NB4 (cell line): ENCODE measurements at regions not wholly inside any gene's neighbourhood (a gene's known extent, or its start where the extent isn't known, plus 50 kb on each side); places are given as distances from the start of the nearest gene placed in this dataset.

Experiments used
- DNase-seq: peaks from one replicate; pipeline ENCODE4 v3.0.0; 2010; ENCODE audit warnings: low read depth
- H3K4me3 ChIP-seq: one replicate; pipeline ENCODE4 v1.5.1; 2011; ENCODE audit warnings: mild to moderate bottlenecking, low read depth, low read length, moderate library complexity
- MYC ChIP-seq: IDR thresholded peaks from 2 replicates; pipeline ENCODE4 v1.6.1; 2011; ENCODE audit warnings: low read depth, low read length
- POLR2A ChIP-seq: IDR thresholded peaks from 2 replicates; pipeline ENCODE4 v1.6.1; 2011; ENCODE audit warnings: mild to moderate bottlenecking; ENCODE audit not compliant: insufficient read length; ENCODE audit errors: extremely low read depth
- TF ChIP-seq, protein P1 (sequence below): IDR thresholded peaks from 2 replicates; pipeline ENCODE4 v1.6.1; 2011; ENCODE audit warnings: low read depth, low read length
- TF ChIP-seq, protein P2 (sequence below): IDR thresholded peaks from one replicate; pipeline ENCODE4 v1.5.1; 2012; ENCODE audit warnings: low read depth, low read length

- TF ChIP-seq MYC (no peak), POLR2A (no peak)
- TF ChIP-seq, protein P1, sequence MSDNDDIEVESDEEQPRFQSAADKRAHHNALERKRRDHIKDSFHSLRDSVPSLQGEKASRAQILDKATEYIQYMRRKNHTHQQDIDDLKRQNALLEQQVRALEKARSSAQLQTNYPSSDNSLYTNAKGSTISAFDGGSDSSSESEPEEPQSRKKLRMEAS: no peak
- TF ChIP-seq, protein P2, sequence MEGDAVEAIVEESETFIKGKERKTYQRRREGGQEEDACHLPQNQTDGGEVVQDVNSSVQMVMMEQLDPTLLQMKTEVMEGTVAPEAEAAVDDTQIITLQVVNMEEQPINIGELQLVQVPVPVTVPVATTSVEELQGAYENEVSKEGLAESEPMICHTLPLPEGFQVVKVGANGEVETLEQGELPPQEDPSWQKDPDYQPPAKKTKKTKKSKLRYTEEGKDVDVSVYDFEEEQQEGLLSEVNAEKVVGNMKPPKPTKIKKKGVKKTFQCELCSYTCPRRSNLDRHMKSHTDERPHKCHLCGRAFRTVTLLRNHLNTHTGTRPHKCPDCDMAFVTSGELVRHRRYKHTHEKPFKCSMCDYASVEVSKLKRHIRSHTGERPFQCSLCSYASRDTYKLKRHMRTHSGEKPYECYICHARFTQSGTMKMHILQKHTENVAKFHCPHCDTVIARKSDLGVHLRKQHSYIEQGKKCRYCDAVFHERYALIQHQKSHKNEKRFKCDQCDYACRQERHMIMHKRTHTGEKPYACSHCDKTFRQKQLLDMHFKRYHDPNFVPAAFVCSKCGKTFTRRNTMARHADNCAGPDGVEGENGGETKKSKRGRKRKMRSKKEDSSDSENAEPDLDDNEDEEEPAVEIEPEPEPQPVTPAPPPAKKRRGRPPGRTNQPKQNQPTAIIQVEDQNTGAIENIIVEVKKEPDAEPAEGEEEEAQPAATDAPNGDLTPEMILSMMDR: no peak
- H3K4me3 ChIP-seq: no peak overlapping the region
- no peak for DNase-seq
Observed at GRCh38 chr5:155989879-155990278, 337.1 kb upstream of the SGCD start.

DNA sequence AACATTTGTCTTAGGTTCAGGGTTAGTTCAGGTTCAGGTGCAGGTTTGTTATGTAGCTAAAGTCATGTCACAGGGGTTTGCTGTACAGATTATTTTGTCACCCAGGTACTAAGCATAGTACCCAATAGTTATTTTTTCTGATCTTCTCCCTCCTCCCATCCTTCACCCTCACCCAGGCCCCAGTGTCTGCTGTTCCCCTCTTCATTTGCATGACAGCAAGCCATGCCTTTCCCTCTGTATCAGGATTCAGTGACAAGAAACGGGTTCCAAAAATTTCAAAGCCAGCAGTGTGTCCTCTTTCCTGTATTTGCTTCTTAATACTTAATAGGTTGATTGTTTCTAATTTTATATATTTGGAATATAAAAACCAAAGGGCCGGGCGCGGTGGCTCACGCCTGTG, 330.8 kb upstream of the SGCD start:
- DNase-seq: no peak
- no peak overlapping the region for H3K4me3 ChIP-seq
- TF ChIP-seq MYC: no peak
- no peak for TF ChIP-seq POLR2A
- TF ChIP-seq, protein P2: no peak
- TF ChIP-seq, protein P1: no peak

- H3K4me3 ChIP-seq: no peak overlapping the region
- no peak for TF ChIP-seq POLR2A
- TF ChIP-seq, protein P1: no peak
- TF ChIP-seq, protein P2: no peak
- TF ChIP-seq MYC: no peak
- no peak for DNase-seq
Observed at GRCh38 chr5:155998257-155998656, 328.7 kb upstream of the SGCD start.

DNA sequence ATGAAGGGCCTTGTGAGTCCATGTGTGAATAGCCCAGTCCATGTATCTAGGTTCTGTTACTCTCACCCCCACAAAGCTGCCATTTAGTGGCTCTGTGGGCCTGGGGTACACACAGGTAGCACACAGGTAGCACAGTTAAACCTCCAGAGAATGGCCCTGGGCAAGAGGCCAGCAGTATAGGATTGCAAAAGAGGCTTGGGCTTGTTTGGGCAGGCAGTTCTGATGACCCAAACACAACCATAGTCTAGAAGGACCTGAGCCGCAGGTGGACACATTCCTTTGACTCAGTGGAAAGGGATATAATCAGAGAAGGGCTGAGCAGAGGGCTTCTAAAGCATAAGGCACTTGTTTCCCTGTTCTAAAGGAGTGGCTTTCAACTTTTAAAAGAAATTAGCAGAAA, 326.8 kb upstream of the SGCD start:
- no peak for DNase-seq
- no peak for TF ChIP-seq MYC
- no peak for TF ChIP-seq POLR2A
- H3K4me3 ChIP-seq: no peak overlapping the region

DNA sequence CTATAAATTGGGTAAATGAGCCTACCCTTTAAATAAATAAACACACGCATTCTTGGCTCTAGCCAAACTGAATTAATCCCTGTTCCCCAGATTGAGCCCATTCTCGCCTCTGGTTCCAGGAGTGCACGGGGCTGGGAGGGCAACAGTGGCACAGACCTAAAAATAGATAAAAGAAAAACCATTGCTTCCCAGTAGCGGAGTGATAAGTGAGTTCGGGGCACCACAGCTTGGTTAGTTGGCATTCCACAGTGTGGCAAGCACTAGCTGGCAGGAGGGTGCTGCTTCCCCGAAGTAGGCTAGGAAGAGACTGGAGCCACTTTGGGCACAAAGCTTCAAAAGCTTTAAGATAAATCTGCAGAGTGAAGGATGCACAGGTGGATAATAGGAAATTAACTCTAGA, 322.2 kb upstream of the SGCD start:
- TF ChIP-seq, protein P2: no peak
- TF ChIP-seq MYC (no peak), POLR2A (no peak)
- TF ChIP-seq, protein P1: no peak
- no peak for DNase-seq
- no peak overlapping the region for H3K4me3 ChIP-seq

- DNase-seq: no peak
- no peak overlapping the region for H3K4me3 ChIP-seq
- TF ChIP-seq, protein P2: no peak
- TF ChIP-seq MYC (no peak), POLR2A (no peak)
- TF ChIP-seq, protein P1: no peak
Observed at GRCh38 chr5:156006026-156006647, 320.8 kb upstream of the SGCD start.
